ENCODE measurements at regions not wholly inside any gene's neighbourhood (a gene's known extent, or its start where the extent isn't known, plus 50 kb on each side); places are given as distances from the start of the nearest gene placed in this dataset.

- TF ChIP-seq CTCF (IDR thresholded peaks at IDR 0.05; ENCODE audit: low read depth, low read length, poor library complexity, severe bottlenecking): no peak
- TF ChIP-seq EZH2phosphoT487 (IDR thresholded peaks at IDR 0.05; ENCODE audit: borderline replicate concordance, low read length): no peak
Observed at GRCh38 chr16:72261127-72261526, 89.2 kb upstream of the PMFBP1 start.

All from DOHH2 (cell line).